Adrenal gland (tissue), 5 donors: ENCODE measurements at regions not wholly inside any gene's neighbourhood (a gene's known extent, or its start where the extent isn't known, plus 50 kb on each side); places are given as distances from the start of the nearest gene placed in this dataset.

ENCODE experiments used
- CTCF ChIP-seq, 6 experiments: fragments of 450-650 bp in 4 of 6; fragments of 200-600 bp in 2 of 6; sonication (generic) in 1 of 6; IDR thresholded peaks; 1 replicate in 5 of 6; 2 replicates in 1 of 6; pipeline versions ENCODE4 v1.5.1 to v1.8.0; 2016 to 2021; ENCODE audit warnings: antibody characterized with exemption in 6 of 6, mild to moderate bottlenecking in 2 of 6, moderate library complexity in 1 of 6
- POLR2A ChIP-seq, 2 donors: fragments of 450-650 bp; IDR thresholded peaks; one replicate each; pipeline ENCODE4 v1.6.1; 2017; ENCODE audit warnings: antibody characterized with exemption in 2 of 2, mild to moderate bottlenecking in 2 of 2, moderate library complexity in 1 of 2
- donor health status: DM: no; HTN: no; CAD: no.

DNA sequence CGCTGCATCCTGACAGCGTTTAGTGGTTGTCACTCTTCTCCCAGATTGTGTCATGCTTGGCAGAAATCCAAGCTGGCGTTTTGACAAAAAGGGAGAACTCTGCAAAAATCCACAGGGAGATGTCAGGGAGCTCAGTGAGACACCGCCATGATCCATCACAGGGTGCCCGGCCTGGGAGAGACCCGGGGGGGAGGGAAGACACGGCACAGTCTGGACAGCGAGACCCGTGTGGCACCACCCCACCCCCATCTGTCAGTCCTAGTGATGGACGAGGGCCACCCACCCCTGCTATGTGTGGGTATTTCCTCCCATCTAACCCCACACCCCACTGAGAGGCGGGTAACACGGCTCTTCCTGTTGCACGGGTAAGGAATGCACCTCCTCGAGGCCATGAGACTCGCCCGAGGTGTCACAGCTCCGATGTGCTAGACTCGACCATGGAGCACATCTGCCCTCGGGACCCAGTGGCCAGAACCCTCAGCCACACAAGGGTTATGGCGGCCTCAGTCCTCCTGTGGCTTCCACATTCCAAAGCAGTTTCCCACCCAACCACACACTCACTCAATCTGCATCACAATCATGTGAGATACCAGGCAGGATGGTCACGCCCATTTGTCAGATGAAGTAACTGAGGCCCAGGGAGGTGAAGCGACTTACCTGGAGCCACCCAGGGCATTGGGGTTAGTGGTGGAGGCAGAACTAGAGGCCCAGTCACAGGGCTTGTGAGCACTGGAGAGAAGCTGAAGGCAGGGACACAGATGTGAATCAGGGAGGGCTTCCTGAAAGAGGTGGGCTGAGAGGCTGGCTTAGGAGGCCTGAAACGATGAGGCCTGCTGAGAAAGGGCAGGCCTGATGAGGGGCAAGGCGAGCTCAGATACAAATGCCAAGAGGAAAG lies 688.5 kb downstream of the MATN1 start:
- no peak for TF ChIP-seq CTCF (IDR thresholded peaks at IDR 0.05)
- no peak for TF ChIP-seq POLR2A (IDR thresholded peaks at IDR 0.05)
